ENCODE measurements at regions not wholly inside any gene's neighbourhood (a gene's known extent, or its start where the extent isn't known, plus 50 kb on each side); places are given as distances from the start of the nearest gene placed in this dataset.
"Not testable (repeated sequence)": the region's sequence is repeated elsewhere in the genome, so short reads cannot be mapped to it uniquely, and the experiment has no call there.

GRCh38 chr3:38952721-38953120 lies 99.0 kb downstream of the SCN11A start:
- ChIA-PET CTCF (no interaction called here), POLR2A (ENCODE audit: low non-redundant PET) (no interaction called here)
- DNase-seq (ENCODE audit: low spot score): no peak
- Histone ChIP-seq H3K27me3 (replicated peaks; ENCODE audit: insufficient read depth, low read depth, low read length, poor library complexity) (no peaks in the 10 kb centered on the region), H3K4me3 (ENCODE audit: low read depth, low read length, poor library complexity, severe bottlenecking) (no peak overlapping the region), H3K9me3 (ENCODE audit: low read depth, low read length, poor library complexity, severe bottlenecking) (no peaks in the 10 kb centered on the region), H3K36me3 (ENCODE audit: insufficient read depth, low read length, poor library complexity, severe bottlenecking) (no peaks in the 10 kb centered on the region), H3K27ac (ENCODE audit: low read depth, low read length, poor library complexity, severe bottlenecking) (no peak overlapping the region), H3K4me1 (ENCODE audit: insufficient read depth, low read length, poor library complexity, severe bottlenecking) (no peaks in the 10 kb centered on the region)
- no TSS peak for BruUV-seq (replicated peaks)
- TF ChIP-seq EZH2 (IDR thresholded peaks at IDR 0.05; ENCODE audit: borderline replicate concordance, low read depth, low read length, poor library complexity, severe bottlenecking) (no peak), CTCF (conservative IDR thresholded peaks at IDR 0.05; ENCODE audit: low read depth, low read length) (no peak)
- intact Hi-C loops (cut with micrococcal nuclease; ENCODE audit: unreplicated experiment): no loop called here

- intact Hi-C loops (cut with micrococcal nuclease; ENCODE audit: unreplicated experiment); H3K36me3 ChIP-seq (ENCODE audit: insufficient read depth, low read length, poor library complexity, severe bottlenecking); H3K9me3 ChIP-seq (ENCODE audit: low read depth, low read length, poor library complexity, severe bottlenecking); H3K4me3 ChIP-seq (ENCODE audit: low read depth, low read length, poor library complexity, severe bottlenecking); DNase-seq (ENCODE audit: low spot score); H3K4me1 ChIP-seq (ENCODE audit: insufficient read depth, low read length, poor library complexity, severe bottlenecking); CTCF ChIA-PET; POLR2A ChIA-PET (ENCODE audit: low non-redundant PET); H3K27me3 ChIP-seq (replicated peaks; ENCODE audit: insufficient read depth, low read depth, low read length, poor library complexity); BruUV-seq (replicated peaks); H3K27ac ChIP-seq (ENCODE audit: low read depth, low read length, poor library complexity, severe bottlenecking): not testable (repeated sequence)
Measured at GRCh38 chr3:38951167-38951566, 100.6 kb downstream of the SCN11A start.

- intact Hi-C loops (cut with micrococcal nuclease; ENCODE audit: unreplicated experiment): no loop called here
- H3K4me1 ChIP-seq (ENCODE audit: insufficient read depth, low read length, poor library complexity, severe bottlenecking): no peaks in the 10 kb centered on the region
- TF ChIP-seq CTCF (conservative IDR thresholded peaks at IDR 0.05; ENCODE audit: low read depth, low read length) (no peak), EZH2 (IDR thresholded peaks at IDR 0.05; ENCODE audit: borderline replicate concordance, low read depth, low read length, poor library complexity, severe bottlenecking) (no peak)
- POLR2A ChIA-PET (ENCODE audit: low non-redundant PET): no interaction called here
- no peak overlapping the region for H3K27ac ChIP-seq (ENCODE audit: low read depth, low read length, poor library complexity, severe bottlenecking)
- no peaks in the 10 kb centered on the region for H3K9me3 ChIP-seq (ENCODE audit: low read depth, low read length, poor library complexity, severe bottlenecking)
- CTCF ChIA-PET: no interaction called here
- no peaks in the 10 kb centered on the region for H3K27me3 ChIP-seq (replicated peaks; ENCODE audit: insufficient read depth, low read depth, low read length, poor library complexity)
- DNase-seq (ENCODE audit: low spot score): no peak
- no peaks in the 10 kb centered on the region for H3K36me3 ChIP-seq (ENCODE audit: insufficient read depth, low read length, poor library complexity, severe bottlenecking)
- no TSS peak for BruUV-seq (replicated peaks)
- no peak overlapping the region for H3K4me3 ChIP-seq (ENCODE audit: low read depth, low read length, poor library complexity, severe bottlenecking)
Measured at GRCh38 chr3:38950581-38950980, 101.2 kb downstream of the SCN11A start.

GRCh38 chr3:38949994-38950393 lies 101.8 kb downstream of the SCN11A start:
- ChIA-PET CTCF (no interaction called here), POLR2A (ENCODE audit: low non-redundant PET) (no interaction called here)
- H3K27me3 ChIP-seq (replicated peaks; ENCODE audit: insufficient read depth, low read depth, low read length, poor library complexity): no peaks in the 10 kb centered on the region
- BruUV-seq (replicated peaks): no TSS peak
- no peaks in the 10 kb centered on the region for H3K9me3 ChIP-seq (ENCODE audit: low read depth, low read length, poor library complexity, severe bottlenecking)
- intact Hi-C loops (cut with micrococcal nuclease; ENCODE audit: unreplicated experiment): no loop called here
- no peak for DNase-seq (ENCODE audit: low spot score)
- H3K27ac ChIP-seq (ENCODE audit: low read depth, low read length, poor library complexity, severe bottlenecking): no peak overlapping the region
- H3K36me3 ChIP-seq (ENCODE audit: insufficient read depth, low read length, poor library complexity, severe bottlenecking): no peaks in the 10 kb centered on the region
- no peak overlapping the region for H3K4me3 ChIP-seq (ENCODE audit: low read depth, low read length, poor library complexity, severe bottlenecking)
- TF ChIP-seq CTCF (conservative IDR thresholded peaks at IDR 0.05; ENCODE audit: low read depth, low read length) (no peak), EZH2 (IDR thresholded peaks at IDR 0.05; ENCODE audit: borderline replicate concordance, low read depth, low read length, poor library complexity, severe bottlenecking) (no peak)
- no peaks in the 10 kb centered on the region for H3K4me1 ChIP-seq (ENCODE audit: insufficient read depth, low read length, poor library complexity, severe bottlenecking)

Data from A673 (cell line).